GM12878 (cell line): ENCODE measurements at regions not wholly inside any gene's neighbourhood (a gene's known extent, or its start where the extent isn't known, plus 50 kb on each side); places are given as distances from the start of the nearest gene placed in this dataset.

Source experiments
- ATAC-seq: fragments of 200-7000 bp; cut with Tn5 transposase; 3 replicates; pipeline ENCODE4 v1.9.1; 2020; ENCODE audit warnings: mild to moderate bottlenecking, moderate library complexity
- BruUV-seq: library from RNA; stranded (reverse); fragments of 400-500 nt; replicated peaks from 2 replicates; lab custom pipeline; 2021; lab: Mats Ljungman, UMichigan
- CTCF ChIA-PET: fragments of 300-600 bp; sonication (Branson Sonifier 250); formaldehyde crosslinking; extraction: SDS; loops from one replicate; lab custom pipeline; 2021; ENCODE audit warnings: inconsistent platforms; lab: Yijun Ruan, JAX
- POLR2A ChIA-PET: fragments of 350-600 bp; formaldehyde crosslinking; extraction: SDS; loops from one replicate; lab custom pipeline; 2021; ENCODE audit warnings: inconsistent platforms; lab: Charles Lee
- RAD21 ChIA-PET: fragments of 300-600 bp; sonication (Branson Sonifier 250); formaldehyde crosslinking; loops from one replicate; lab custom pipeline; 2023; ENCODE audit warnings: antibody characterized with exemption; ENCODE audit not compliant: unreplicated experiment; lab: Charles Lee
- SMC1A ChIA-PET: fragments of 300-600 bp; sonication (Branson Sonifier 250); formaldehyde crosslinking; loops from one replicate; lab custom pipeline; 2023; ENCODE audit not compliant: unreplicated experiment, uncharacterized antibody; lab: Charles Lee
- DNase-seq: peaks from one replicate; pipeline ENCODE4 v3.0.0-alpha.2; 2011; ENCODE audit warnings: low read depth, low spot score
- FAIRE-seq: peaks from 3 replicates; lab custom pipeline; 2011; peaks lifted over from hg19 to GRCh38; lab: Jason Lieb, UNC
- H2AFZ ChIP-seq: 2 replicates; pipeline ENCODE4 v1.6.0; 2011; ENCODE audit warnings: low read depth, low read length, control low read depth; ENCODE audit not compliant: control insufficient read depth
- H3K27ac ChIP-seq: 2 replicates; pipeline ENCODE4 v1.5.1; 2011; ENCODE audit warnings: control low read depth; ENCODE audit not compliant: control insufficient read depth, insufficient read depth
- H3K27me3 ChIP-seq, 2 experiments: replicated peaks in 1 of 2; 2 replicates each; pipeline versions ENCODE4 v1.6.0 to v1.6.1; 2011; ENCODE audit warnings: low read length in 1 of 2; ENCODE audit not compliant: control insufficient read depth in 2 of 2, insufficient read depth in 2 of 2
- H3K36me3 ChIP-seq, 2 experiments: 2 replicates each; pipeline ENCODE4 v1.5.1; 2011; ENCODE audit warnings: low read length in 1 of 2; ENCODE audit not compliant: control insufficient read depth in 2 of 2, insufficient read depth in 2 of 2
- H3K4me1 ChIP-seq: 2 replicates; pipeline ENCODE4 v1.6.1; 2011; ENCODE audit warnings: mild to moderate bottlenecking, low read length, moderate library complexity, mixed read lengths; ENCODE audit not compliant: control insufficient read depth, insufficient read depth
- H3K4me2 ChIP-seq: 2 replicates; pipeline ENCODE4 v1.6.0; 2011; ENCODE audit warnings: control low read depth; ENCODE audit not compliant: control insufficient read depth, insufficient read depth
- H3K4me3 ChIP-seq: fragments of 200-600 bp; sonication (generic); 2 replicates; pipeline ENCODE4 v1.5.1; 2016
- H3K79me2 ChIP-seq: 2 replicates; pipeline ENCODE4 v1.6.0; 2011; ENCODE audit warnings: low read length; ENCODE audit not compliant: control insufficient read depth, insufficient read depth
- H3K9ac ChIP-seq: 2 replicates; pipeline ENCODE4 v1.8.0; 2011; ENCODE audit warnings: low read length, control low read depth, mixed read lengths; ENCODE audit not compliant: control insufficient read depth, insufficient read depth
- H3K9me3 ChIP-seq: replicated peaks from 3 replicates; pipeline ENCODE4 v1.5.1; 2011; ENCODE audit warnings: mild to moderate bottlenecking, low read length; ENCODE audit not compliant: control insufficient read depth, insufficient read depth
- H4K20me1 ChIP-seq: 2 replicates; pipeline ENCODE4 v1.6.0; 2011; ENCODE audit not compliant: control insufficient read depth, insufficient read depth
- BACH1 ChIP-seq: fragments of 450-650 bp; IDR thresholded peaks from 2 replicates; pipeline ENCODE4 v1.6.1; 2017; ENCODE audit warnings: mild to moderate bottlenecking, borderline replicate concordance
- CREM ChIP-seq: IDR thresholded peaks from 2 replicates; pipeline ENCODE4 v1.6.1; 2014; ENCODE audit warnings: antibody characterized with exemption, low read depth
- E2F4 ChIP-seq: IDR thresholded peaks from 2 replicates; pipeline ENCODE4 v1.6.1; 2012; ENCODE audit warnings: low read depth, low read length, improper control_type of control experiment
- IRF4 ChIP-seq: IDR thresholded peaks from 2 replicates; pipeline ENCODE4 v1.6.1; 2011; ENCODE audit warnings: low read depth, low read length
- JUNB ChIP-seq: IDR thresholded peaks from 2 replicates; pipeline ENCODE4 v1.6.1; 2016; ENCODE audit warnings: antibody characterized with exemption, mild to moderate bottlenecking
- MLLT1 ChIP-seq: fragments of 450-650 bp; IDR thresholded peaks from 2 replicates; pipeline ENCODE4 v1.6.1; 2016; ENCODE audit warnings: mild to moderate bottlenecking
- NFIC ChIP-seq: IDR thresholded peaks from 2 replicates; pipeline ENCODE4 v1.6.1; 2012; ENCODE audit warnings: low read depth, mild to moderate bottlenecking, inconsistent platforms, low read length, moderate library complexity
- NKRF ChIP-seq: fragments of 450-650 bp; conservative IDR thresholded peaks from 2 replicates; pipeline ENCODE4 v1.6.1; 2017; ENCODE audit warnings: mild to moderate bottlenecking, moderate library complexity
- PAX5 ChIP-seq: IDR thresholded peaks from 2 replicates; pipeline ENCODE4 v1.6.1; 2011; ENCODE audit warnings: low read depth, low read length, borderline replicate concordance
- PKNOX1 ChIP-seq: fragments of 450-650 bp; IDR thresholded peaks from 2 replicates; pipeline ENCODE4 v1.6.1; 2016; ENCODE audit warnings: mild to moderate bottlenecking
- RUNX3 ChIP-seq: IDR thresholded peaks from 2 replicates; pipeline ENCODE4 v1.6.1; 2012; ENCODE audit warnings: low read length, inconsistent platforms
- SIX5 ChIP-seq: IDR thresholded peaks from 2 replicates; pipeline ENCODE4 v1.6.1; 2011; ENCODE audit warnings: mild to moderate bottlenecking, low read depth, low read length, moderate library complexity; ENCODE audit not compliant: severe bottlenecking
- SMAD5 ChIP-seq: IDR thresholded peaks from 2 replicates; pipeline ENCODE4 v1.6.1; 2016; ENCODE audit warnings: antibody characterized with exemption, low read depth
- SUZ12 ChIP-seq: fragments of 200-600 bp; sonication (generic); IDR thresholded peaks from one replicate; pipeline ENCODE4 v1.6.1; 2018; ENCODE audit warnings: antibody characterized with exemption, mild to moderate bottlenecking; ENCODE audit not compliant: unreplicated experiment
- USF2 ChIP-seq: IDR thresholded peaks from 2 replicates; pipeline ENCODE4 v1.6.1; 2011; ENCODE audit warnings: low read depth, low read length, improper control_type of control experiment, borderline replicate concordance
- ZNF274 ChIP-seq: IDR thresholded peaks from one replicate; pipeline ENCODE4 v1.8.0; 2011; ENCODE audit not compliant: insufficient read length, insufficient read depth
- WGBS: methylation state at CpG from one replicate; pipeline ENCODE4 v1.1.6; 2016; ENCODE audit warnings: low lambda C conversion rate; ENCODE audit not compliant: insufficient replicate concordance, insufficient coverage; ENCODE audit errors: missing lambda C conversion rate; 5-methylcytosine and 5-hydroxymethylcytosine counted together
- in situ Hi-C: fragments of 300-500 bp; cut with MboI; formaldehyde crosslinking; loops from 9 replicates; pipeline ENCODE4 v1.14.3; 2018; ENCODE audit warnings: mixed read lengths
- intact Hi-C: fragments of 100-400 bp; cut with micrococcal nuclease; formaldehyde crosslinking; loops from one replicate; pipeline ENCODE4 v1.14.2; 2022; ENCODE audit not compliant: unreplicated experiment

GRCh38 chr14:49961270-49962222 lies 68.7 kb downstream of the ARF6 start:
- Histone ChIP-seq H3K4me2 (peak overlapping the region; percentile 56), H2AFZ (peak overlapping the region; percentile 80), H3K4me1 (peaks cover 44% of the 10 kb centered on the region), H3K9ac (peak overlapping the region; percentile 11), H3K9me3 (no peaks in the 10 kb centered on the region), H3K79me2 (no peaks in the 10 kb centered on the region), H3K27ac (peak overlapping the region; percentile 78), H3K4me3 (no peak overlapping the region), H3K36me3 (no peaks in the 10 kb centered on the region), H4K20me1 (no peaks in the 10 kb centered on the region), H3K27me3 (no peaks in the 10 kb centered on the region)
- ChIA-PET CTCF (interaction anchor here (0.6 to 3.4 kb wide), 11 partner anchors 10 to 121 kb away, joined by 3 to 24 read pairs (median 4); partner anchors contain the start of gene NEMF), SMC1A (interaction anchor here (0.6 to 5.5 kb wide), 24 partner anchors 10 to 146 kb away, joined by 3 to 60 read pairs (median 5); no protein-coding TSS in a partner anchor), RAD21 (interaction anchor here (0.5 to 5.5 kb wide), 16 partner anchors 10 to 143 kb away, joined by 3 to 35 read pairs (median 6); no protein-coding TSS in a partner anchor), POLR2A (interaction anchor here (0.5 to 2.9 kb wide), 10 partner anchors 11 to 120 kb away, joined by 3 to 21 read pairs (median 3); no protein-coding TSS in a partner anchor)
- no peak for FAIRE-seq
- peak; percentile 68 for ATAC-seq
- WGBS, result under 1% methylated on average over 13 of the region's 13 CpGs
- in situ Hi-C loops (no loop called here), intact Hi-C loops (loop anchor here (2.0 to 5.0 kb wide), 2 partner anchors 41 to 77 kb away; no protein-coding TSS in a partner anchor)
- no TSS peak for BruUV-seq
- DNase-seq, result no peak
- TF ChIP-seq SIX5 (no peak), ZNF274 (no peak), NFIC (peak; percentile 29; the same call in 1 of the 2 replicates), NKRF (no peak), JUNB (0 out of 2 replicates have a peak, but pooled peaks have one; percentile 12), PKNOX1 (no peak), SUZ12 (no peak), SMAD5 (no peak), USF2 (no peak), CREM (peak; percentile 6; the same call in 1 of the 2 replicates), BACH1 (no peak), IRF4 (no peak), RUNX3 (peak; percentile 47; the same call in 1 of the 2 replicates), MLLT1 (peak; percentile 95), PAX5 (no peak), E2F4 (no peak)
